ENCODE measurements at regions not wholly inside any gene's neighbourhood (a gene's known extent, or its start where the extent isn't known, plus 50 kb on each side); places are given as distances from the start of the nearest gene placed in this dataset.

DNA sequence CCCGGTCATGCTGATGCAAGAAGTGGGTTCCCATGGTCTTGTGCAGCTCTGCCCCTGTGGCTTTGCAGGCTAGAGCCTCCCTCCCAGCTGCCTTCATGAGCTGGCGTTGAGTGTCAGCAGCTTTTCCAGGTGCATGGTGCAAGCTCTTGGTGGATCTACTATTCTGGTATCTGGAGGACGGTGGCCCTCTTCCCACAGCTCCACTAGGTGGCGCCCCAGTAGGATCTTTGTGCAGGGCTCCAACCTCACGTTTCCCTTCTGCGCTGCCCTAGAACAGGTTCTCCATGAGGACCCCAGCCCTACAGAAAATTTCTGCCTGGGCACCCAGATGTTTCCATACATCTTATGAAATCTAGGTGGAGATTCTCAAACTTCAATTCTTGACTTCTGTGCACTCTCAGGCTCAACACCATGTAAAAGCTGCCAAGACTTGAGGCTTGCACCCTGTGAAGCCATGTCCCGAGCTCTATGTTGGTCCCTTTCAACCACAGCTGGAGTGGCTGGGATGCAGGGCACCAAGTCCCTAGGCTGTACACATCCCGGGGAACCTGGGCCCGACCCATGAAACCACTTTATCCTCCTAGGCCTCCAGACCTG, 238.4 kb upstream of the MDFIC2 start:
- DNase-seq: peak; percentile 84

DNA sequence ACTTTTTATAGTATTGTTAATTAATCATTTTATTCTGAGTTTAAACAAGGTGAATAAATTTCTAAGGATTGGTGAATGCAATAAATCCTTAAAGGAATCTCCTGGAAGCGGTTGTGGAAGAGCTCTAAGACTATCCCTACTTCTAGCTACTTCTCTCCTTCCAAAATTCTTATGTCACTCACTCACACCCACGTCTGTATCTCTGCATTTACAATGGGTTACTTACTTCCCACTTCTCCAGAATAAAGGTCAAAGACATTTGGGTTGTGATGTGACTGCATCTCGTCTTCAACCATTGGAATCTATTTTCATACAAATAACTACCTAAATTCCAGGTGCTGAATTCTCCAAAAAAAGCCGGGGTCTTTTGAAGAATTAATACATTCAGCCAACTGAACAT, 234.2 kb upstream of the MDFIC2 start:
- no peak for DNase-seq

DNA sequence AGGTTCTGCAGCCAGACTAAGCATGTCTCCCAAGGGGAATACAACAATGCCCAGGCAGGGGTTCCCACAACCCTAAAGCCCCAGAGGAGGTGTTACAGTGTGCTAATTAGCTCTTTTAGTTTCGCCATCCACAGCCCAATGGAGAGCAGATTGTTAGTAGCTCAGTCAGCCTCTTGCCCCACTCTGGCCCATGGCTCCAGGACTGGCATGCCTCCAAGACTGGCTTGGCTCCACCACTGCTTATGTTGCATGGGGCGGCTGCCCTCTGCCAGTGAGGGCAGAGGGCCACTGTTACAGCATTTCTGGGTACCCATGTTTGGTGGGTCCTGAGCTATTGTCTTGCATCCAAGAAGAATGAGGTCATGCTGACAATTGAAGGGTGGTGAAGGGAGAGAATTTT, 231.1 kb upstream of the MDFIC2 start:
- DNase-seq: no peak

DNA sequence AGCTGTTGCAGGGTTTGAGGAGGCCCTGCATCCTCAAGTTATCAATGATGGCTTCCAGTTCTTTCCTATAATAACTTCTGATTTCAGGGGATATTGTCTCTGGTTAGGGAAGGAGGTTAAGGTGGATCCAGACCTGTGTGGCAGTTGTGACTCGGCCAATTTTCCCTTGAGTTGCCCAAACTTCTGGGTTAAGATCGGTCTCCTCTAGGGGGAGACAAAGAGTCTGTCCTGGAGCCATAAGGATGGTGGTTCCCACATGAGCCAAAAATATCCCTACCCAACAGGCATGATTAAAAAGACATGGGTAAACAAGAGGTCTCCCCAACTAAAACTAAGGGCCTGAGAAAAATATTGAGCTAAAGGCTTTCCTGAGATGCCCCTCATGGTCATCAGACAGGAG, 227.5 kb upstream of the MDFIC2 start:
- DNase-seq: peak; percentile 11

DNA sequence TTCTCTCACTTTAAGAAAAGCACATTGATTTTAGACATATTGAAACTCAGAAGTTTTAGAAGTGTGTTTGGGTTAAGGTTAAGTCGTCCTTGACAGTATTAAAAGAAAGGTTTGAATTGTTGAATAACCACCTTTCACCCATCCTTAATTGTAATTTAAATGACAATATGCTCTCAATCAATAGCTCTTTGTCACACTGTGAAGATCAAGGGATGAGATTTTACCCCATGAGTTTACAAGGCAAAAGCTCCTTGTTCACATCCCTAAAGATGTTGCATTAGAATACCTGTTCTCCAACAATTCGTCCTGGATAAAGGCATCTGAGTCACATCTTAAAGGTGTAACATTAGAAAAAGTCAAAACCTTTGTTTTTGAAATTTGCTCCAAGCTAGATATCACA, 220.4 kb upstream of the MDFIC2 start:
- DNase-seq: no peak

DNA sequence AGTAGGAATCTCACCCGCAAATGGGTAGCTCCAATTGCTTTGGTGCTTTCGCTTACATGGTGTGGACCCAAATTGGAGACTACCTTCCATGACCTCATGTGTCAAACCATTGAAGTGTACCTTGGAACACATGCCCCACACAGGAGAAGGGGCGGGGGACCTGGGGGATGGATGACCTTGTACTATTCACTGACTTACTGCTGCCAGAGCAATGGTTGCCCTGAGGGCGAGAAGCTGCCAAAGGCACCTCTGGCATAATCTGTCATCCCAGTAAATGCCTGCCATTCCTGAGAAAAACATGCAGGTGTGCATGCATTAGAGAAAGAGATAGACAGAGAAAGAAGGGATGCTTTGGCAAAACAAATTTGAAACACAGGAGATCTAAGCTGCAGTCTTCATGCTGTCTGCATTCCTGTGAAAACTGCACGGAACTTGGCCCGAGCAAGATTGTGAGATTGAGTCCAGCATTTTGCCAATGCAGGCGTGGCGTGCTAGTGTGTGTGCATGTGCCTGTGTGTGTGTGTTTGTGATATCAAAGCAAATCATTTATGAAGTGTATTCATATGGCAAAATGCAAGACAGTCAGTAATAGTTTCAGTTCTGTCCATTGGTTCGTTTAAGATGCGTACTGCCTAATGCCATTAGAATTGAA, 219.5 kb upstream of the MDFIC2 start:
- DNase-seq: no peak

DNA sequence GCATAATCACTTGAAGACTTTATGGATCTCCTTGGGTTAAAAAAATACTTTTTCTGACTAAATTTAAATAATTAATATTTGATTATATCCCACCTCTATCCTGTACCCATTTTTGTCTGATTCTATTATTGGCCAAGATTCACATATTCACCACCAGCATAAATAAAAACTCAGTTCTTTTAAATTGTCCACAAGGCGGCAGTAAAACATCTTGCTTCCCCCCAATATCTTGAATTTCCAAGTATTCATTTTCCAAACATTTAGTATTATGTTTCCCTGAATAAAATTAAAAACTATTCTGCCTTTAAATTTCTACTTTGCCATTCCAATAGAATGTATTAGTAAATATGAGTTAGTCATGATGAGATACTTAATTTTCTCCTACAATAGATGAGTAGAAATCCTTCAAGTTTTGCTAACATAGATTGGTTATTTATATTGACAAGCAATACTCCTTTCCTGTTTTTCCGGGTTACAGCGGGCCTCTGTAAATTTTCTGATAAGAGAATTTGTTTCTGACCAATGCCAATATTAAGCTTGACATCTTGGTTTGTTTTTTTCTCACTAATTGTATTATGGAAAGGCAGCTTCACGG, 218.7 kb upstream of the MDFIC2 start:
- DNase-seq: no peak

DNA sequence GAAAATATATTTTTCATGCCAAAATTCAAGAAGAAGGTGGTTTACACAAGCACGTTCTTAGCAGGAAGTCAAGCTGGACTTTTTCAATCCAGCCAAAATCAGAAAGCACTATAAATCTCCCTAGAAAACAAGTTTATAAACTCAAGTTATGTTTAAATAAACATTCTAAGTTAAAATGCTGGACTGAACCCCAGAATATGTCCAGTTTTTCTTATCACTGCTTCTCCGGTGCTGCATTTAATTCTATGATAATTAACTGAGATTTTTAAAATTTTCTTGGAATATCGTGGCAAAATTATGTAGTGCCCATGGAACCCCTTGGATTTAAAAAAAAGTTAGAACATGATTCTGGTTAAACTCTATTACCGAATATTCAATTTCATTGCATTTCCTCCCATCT, 218.2 kb upstream of the MDFIC2 start:
- no peak for DNase-seq

DNA sequence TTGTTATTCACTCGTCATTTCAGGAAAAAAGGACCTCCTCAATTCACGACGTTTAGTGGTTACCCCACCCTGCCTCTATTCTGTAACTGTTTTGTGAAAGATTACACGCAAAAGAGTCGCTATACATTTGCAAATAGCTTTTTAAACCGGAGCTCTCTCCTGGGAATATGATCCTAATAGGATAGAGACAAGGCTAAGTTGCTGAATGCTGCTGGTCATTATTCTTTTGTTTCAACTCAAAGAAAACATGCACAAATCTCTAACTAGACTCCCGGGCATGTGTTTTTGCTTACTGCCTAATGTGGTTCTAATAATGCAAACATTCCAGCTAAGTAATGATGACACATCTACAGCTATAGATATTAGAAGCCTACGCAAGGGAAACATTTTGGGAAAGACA, 214.6 kb upstream of the MDFIC2 start:
- DNase-seq: no peak

DNA sequence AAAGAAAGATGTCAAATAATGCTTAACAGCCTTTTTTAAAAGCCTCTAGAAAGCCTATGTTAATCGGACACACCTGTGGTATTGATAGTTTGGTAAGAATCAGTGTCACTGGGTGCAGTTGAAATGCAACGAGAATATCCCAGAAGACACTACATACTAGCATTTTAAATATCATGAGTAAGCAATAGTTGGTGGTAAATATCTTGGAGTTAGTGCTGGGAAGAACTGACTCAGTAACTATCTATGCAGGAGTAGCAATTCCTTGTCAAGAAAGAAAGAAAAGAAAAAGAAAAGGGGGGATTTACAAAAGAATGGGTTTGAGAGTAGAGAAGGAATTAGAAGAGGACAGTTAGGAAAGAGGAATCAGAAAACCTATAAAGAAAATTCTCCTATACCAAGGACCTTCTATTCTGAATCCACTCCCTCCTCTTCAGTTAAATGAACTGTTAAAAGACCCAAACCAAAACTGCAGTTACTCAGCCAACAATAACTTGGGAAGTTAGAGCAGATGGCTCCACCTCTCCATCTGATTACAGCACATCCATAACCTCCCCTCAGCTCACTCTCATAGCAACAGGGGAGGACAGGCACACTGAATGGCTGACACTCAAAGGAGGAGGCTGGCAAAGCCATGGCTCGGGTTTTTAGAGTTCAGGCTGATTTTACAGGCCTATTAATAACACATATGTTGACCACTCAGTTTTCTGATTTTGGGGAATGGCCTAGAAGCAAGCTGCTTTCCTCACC, 207.6 kb upstream of the MDFIC2 start:
- DNase-seq: no peak

DNA sequence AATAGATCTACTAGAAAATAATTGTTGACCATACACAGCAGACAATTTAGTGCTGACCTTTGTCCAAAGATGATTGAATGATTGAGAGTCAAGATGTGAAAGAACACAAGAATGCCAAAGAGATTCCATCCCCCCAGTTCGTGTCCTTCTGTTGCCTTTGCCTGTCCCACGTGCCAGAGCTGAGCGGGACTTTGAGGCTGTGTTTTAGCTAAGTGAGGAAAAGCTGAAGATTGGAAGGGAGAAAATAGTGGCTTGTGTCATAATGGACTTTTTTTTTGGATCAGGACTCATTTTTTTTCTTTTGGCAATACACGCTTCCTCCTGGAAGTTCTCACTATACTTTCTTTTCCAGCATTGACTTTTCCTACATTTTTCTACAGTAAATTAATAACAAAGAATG, 206.6 kb upstream of the MDFIC2 start:
- no peak for DNase-seq

DNA sequence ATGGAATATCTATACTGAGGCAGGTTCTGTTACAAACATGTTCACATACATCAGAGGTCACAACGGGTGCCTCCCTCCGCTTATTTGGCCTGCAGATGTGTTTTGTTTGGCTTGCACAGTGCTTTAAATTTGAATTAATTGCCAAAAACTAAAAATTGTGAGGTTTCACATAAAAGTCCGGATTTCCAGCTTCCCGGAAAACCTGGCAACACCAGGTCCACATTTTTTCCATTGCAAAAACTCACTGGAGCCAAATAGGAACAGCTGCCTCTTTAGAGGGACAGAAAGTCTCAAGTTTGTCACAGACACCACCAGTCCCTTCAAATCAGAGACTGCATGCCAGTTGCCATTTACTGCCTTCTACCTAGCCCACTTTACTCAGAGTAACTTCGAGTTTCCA, 205.9 kb upstream of the MDFIC2 start:
- no peak for DNase-seq

DNA sequence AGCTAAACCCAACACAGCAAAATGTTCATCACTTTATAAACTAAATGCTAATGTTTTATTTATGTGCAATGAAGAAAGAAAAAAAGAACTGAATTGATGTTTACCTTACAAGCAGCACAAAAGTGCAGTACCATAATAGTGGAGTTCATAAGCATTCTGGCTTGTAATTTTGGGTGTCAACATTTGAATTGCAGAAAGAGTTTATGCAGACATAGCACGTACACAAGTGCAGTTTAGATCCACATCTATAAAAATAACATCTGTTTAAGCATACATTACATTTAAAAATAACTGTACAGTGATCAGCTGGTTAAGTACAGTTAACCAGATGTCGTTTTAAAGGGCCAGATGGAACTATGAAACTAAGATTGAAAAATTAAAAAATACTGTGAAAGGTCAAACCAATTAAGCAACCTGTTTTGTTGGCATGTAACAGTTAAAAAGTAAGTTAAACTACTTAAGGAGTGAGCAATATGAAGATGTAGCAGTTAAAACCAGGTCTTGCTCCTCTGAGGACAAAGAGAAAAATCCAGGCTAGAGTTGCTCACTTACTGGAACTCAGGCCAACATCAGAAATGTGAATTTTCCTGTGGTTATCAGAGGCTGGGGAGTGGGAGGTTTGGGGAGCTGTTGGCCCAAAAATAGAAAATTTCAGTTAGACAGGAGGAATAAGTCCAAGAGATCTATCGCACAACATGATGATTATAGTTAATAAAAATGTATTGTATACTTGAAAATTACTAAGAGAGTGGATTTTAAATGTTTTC, 204.9 kb upstream of the MDFIC2 start:
- DNase-seq: no peak

DNA sequence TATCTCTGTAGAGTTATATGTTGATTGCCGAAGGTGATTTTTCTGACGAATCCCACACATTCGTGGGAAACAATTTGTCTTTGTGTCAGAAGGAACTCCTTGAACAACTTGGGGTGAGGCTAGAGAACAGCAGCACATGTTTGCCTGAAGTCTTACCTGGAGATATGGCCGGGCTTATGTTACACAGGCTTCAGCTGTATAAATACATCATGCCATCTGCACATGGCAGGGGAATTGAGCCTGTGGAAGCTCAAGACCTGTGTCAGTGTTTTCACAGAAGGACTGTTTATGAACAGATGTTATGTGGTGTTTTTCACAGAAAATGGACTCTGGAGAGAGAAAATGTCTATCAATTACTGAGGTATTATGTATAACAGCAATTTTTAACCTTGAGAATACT, 203.6 kb upstream of the MDFIC2 start:
- DNase-seq: no peak

DNA sequence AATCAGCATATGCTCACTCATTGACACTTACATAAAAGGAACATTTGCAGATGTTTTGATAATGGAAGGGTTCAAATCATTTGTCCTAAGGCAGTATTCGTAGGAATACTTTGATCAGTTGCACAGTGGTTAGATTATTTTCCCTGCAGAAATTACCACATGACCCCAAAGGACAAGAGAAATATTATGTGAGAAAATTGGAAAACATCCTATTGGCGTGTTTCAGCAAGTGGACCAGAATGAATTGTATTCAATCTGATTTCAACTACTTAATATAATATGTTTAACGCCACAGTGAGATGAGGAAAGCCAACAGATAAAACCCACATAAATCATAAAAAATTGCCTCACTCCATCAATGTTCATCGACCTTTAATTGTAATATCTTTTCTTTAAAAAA, 195.0 kb upstream of the MDFIC2 start:
- no peak for DNase-seq

DNA sequence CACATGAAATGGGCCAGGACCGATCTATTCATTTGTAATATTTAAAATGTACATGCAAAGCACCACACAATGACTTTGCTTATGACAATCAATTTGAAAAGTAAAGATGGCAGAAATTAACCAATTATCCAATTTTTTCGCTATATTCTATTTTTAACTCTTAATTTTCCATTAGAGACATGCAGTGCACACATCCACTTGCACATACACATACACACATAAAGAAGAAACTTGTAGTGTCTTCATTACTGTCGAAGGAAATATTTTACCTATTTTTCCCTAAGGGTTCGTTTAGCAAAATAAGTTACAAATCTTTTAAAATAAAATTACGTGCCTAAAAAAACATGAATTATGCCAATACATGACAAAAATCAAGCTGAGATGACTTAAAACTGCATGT, 194.3 kb upstream of the MDFIC2 start:
- DNase-seq: no peak

DNA sequence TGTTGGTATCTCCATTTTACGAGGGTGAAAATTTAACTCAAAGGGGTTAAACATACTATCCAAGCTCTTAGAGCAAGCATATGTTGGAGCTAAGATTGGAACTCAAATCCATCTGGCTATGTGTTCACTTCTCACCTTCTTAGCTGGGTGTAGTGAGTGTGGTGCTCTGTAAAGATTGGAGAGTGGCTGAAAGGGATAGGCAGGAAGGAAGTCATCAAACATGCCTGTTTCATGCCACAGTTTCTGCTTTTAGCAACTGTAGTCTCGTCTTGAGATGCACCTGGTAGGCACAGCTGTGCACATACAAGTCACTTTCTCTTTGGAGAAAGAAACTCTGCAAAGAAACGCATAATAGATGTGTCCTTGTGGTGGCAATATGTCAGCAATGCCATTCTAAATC, 189.1 kb upstream of the MDFIC2 start:
- no peak for DNase-seq

DNA sequence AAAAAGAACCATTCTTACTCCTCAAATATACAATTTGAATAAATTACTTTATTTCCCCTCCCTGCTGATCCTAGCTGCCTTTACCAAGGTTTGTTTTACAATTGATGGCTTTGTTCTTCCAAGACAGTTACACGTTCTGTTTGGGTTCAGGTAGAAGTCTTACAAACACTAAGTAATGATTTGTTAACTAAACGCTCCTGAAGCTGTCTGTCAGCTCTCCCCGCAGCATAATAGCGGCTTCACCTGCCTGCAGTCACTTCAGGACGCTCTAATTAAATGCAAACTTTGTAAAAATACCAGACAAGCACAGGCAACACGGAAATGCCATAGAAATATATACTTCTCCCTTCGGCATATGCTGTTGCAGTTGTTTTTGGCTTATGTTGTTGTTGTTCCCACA, 176.4 kb upstream of the MDFIC2 start:
- no peak for DNase-seq

DNA sequence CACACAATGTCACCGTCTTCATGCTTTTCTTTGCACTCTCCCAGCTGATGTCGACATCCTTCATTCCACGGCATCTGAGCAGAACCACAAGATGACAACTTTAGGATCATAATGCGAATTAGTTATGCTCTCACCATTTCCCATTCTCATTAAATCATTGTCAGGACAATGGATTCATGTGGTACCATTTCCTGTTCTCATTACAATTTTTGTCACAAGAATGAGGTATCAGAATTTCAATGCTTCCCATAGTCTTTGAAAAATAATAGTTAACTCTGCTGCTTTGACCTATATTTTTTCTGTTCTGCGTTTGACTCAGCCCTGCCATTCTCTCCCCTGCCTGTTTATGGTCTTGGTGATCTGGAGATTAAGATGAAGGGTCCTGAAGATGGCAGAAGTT, 175.7 kb upstream of the MDFIC2 start:
- DNase-seq: no peak

DNA sequence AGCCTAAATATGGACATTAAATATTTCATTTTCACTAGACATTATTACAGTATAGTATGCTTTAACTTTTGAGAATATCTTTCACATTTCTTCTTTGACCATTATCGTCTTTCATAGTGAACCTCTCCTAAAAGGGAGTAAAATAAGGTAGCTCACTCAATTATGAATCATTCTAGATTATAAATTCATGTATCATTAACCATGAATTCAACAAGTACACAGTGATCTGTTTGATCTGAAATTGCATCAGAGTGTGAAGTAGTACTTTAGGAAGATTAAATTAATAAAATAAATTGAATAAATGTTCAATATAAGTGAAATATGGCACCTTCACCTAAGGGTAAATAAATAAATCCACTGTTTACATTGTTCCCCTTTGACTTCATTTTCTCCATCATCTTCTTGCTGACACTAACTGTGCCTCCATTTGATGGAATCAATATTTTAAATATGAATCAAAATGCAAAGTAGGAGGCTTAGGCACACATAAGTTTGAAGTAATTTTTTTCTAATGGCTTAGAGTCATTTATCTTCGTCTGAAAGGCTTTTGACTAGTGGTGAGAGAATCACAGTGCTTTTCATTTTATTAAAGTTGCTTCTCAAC, 174.1 kb upstream of the MDFIC2 start:
- no peak for DNase-seq

DNA sequence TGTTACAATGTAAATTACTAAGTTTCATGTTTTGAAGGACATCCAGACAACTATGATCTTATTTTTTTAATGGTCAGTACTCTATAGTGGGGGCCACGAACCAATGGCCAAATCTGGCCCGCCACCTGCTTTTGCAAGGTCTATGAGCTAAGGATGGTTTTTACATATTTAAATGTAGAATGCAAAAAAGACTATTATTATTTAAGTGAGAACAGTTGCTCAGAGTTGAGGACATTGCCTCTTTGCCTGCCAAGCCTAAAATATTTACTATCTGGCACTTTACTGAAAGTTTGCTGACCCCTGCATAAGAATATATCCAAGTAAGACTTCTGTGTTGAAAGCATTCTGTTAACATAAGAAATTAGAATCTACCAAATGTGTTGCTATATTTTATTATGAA, 163.7 kb upstream of the MDFIC2 start:
- DNase-seq: no peak

DNA sequence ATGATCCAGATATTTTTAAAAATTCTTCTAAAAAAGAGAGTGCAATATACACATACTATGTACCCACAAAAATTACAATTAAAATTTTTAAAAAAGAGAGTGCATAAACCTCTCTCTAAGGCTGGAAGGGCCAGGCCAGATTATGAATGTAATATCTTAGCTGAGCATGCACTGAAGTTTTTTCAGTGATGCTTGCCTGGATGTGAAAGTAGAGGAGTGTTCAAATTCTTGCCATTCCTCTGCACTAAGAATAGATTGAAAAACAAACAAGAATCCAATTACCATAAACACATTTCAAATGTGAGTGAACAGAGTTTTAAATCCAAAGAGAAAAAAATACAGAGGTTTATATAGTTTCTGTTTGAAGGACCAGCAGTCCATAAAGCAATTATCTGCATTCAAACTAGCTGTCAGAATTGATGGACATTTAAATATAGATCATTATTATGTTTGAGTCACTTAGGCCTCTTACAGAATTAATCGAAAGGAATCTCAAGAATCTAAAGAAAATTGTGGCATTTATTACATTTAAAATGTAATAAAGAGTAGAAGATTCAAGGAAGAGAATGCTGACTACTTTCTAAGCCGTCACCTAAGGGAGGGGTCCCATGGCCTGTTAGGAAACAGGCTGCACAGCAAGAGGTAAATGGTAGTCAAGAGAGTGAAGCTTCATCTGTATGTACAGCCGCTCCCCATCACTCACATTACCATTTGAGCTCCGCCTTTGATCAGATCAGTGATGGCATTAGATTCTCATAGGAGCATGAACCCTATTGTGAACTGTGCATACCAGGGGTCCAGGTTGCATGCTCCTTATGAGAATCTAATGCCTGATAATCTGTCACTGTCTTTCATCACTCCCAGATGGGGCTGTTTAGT, 159.3 kb upstream of the MDFIC2 start:
- DNase-seq: no peak
